ENCODE measurements at regions not wholly inside any gene's neighbourhood (a gene's known extent, or its start where the extent isn't known, plus 50 kb on each side); places are given as distances from the start of the nearest gene placed in this dataset.

- no peaks in the 10 kb centered on the region for H3K9me3 ChIP-seq (replicated peaks in 1 of 3)
- H3K36me3 ChIP-seq (replicated peaks in 1 of 2): no peaks in the 10 kb centered on the region
- 83 to 97% (median 85%) methylated on average over 2 of the region's 2 CpGs for WGBS, 4 donors
- DNase-seq: no peak
- H3K4me3 ChIP-seq: no peak overlapping the region
- no peak overlapping the region for H3K27ac ChIP-seq
- H3K27me3 ChIP-seq: no peaks in the 10 kb centered on the region
- H3K4me1 ChIP-seq (replicated peaks in 1 of 2): no peaks in the 10 kb centered on the region
- no peak for TF ChIP-seq POLR2A (IDR thresholded peaks at IDR 0.05)
- TF ChIP-seq CTCF (IDR thresholded peaks at IDR 0.05): no peak
- intact Hi-C loops (cut with DNase I): no loop called here
These were observed 218.4 kb downstream of the B3GLCT start for GRCh38 chr13:31418186-31418585.

- TF ChIP-seq CTCF (IDR thresholded peaks at IDR 0.05): no peak
- TF ChIP-seq POLR2A (IDR thresholded peaks at IDR 0.05): no peak
- Histone ChIP-seq H3K4me1 (replicated peaks in 1 of 2) (peaks cover 0 to 3% of the 10 kb centered on the region in 2 donors), H3K27me3 (no peaks in the 10 kb centered on the region), H3K27ac (no peak overlapping the region), H3K4me3 (no peak overlapping the region), H3K9me3 (replicated peaks in 1 of 3) (no peaks in the 10 kb centered on the region), H3K36me3 (replicated peaks in 1 of 2) (no peaks in the 10 kb centered on the region)
- intact Hi-C loops (cut with DNase I): loop anchor here (5.0 to 10.0 kb wide), 3 partner anchors 184 to 227 kb away; partner anchors contain the start of gene B3GLCT (in 2 of the 2)
- 44 to 76% (median 58%) methylated on average over 1 of the region's 1 CpG for WGBS, 4 donors
- DNase-seq: no peak
These were observed 222.0 kb downstream of the B3GLCT start for GRCh38 chr13:31421756-31422155.

- no peaks in the 10 kb centered on the region for H3K9me3 ChIP-seq (replicated peaks in 1 of 3)
- no peak overlapping the region for H3K27ac ChIP-seq
- H3K36me3 ChIP-seq (replicated peaks in 1 of 2): no peaks in the 10 kb centered on the region
- peak; percentile 75 to 90 (median 84) for DNase-seq
- no peak overlapping the region for H3K4me3 ChIP-seq
- 3 to 12% (median 4%) methylated on average over 6 of the region's 6 CpGs for WGBS, 4 donors
- no peak for TF ChIP-seq POLR2A (IDR thresholded peaks at IDR 0.05)
- TF ChIP-seq CTCF (IDR thresholded peaks at IDR 0.05): peak; percentile 70 to 87 (median 84)
- peaks cover 0 to 3% of the 10 kb centered on the region in 2 donors for H3K4me1 ChIP-seq (replicated peaks in 1 of 2)
- intact Hi-C loops (cut with DNase I): loop anchor here (5.0 to 10.0 kb wide), 3 partner anchors 187 to 229 kb away; partner anchors contain the start of gene B3GLCT (in 2 of the 2)
- no peaks in the 10 kb centered on the region for H3K27me3 ChIP-seq
These were observed 224.5 kb downstream of the B3GLCT start for GRCh38 chr13:31424130-31424729.

GRCh38 chr13:31426395-31426794 is 226.6 kb downstream of the B3GLCT start:
- no peaks in the 10 kb centered on the region for H3K27me3 ChIP-seq
- H3K9me3 ChIP-seq (replicated peaks in 1 of 3): no peaks in the 10 kb centered on the region
- DNase-seq: no peak
- no peak overlapping the region for H3K27ac ChIP-seq
- H3K4me3 ChIP-seq: no peak overlapping the region
- no peaks in the 10 kb centered on the region for H3K36me3 ChIP-seq (replicated peaks in 1 of 2)
- TF ChIP-seq CTCF (IDR thresholded peaks at IDR 0.05): no peak
- peaks cover 0 to 3% of the 10 kb centered on the region in 2 donors for H3K4me1 ChIP-seq (replicated peaks in 1 of 2)
- intact Hi-C loops (cut with DNase I): loop anchor here (10.0 kb wide), 2 partner anchors 192 to 232 kb away; partner anchors contain the start of gene B3GLCT (in 2 of the 2)

All from adrenal gland (tissue), 9 donors.